GM23338 (cell line): ENCODE measurements at regions not wholly inside any gene's neighbourhood (a gene's known extent, or its start where the extent isn't known, plus 50 kb on each side); places are given as distances from the start of the nearest gene placed in this dataset.

Experiments used
- EZH2 ChIP-seq: fragments of 200-600 bp; sonication (generic); IDR thresholded peaks from one replicate; pipeline ENCODE4 v1.8.0; 2017; ENCODE audit warnings: antibody characterized with exemption, mild to moderate bottlenecking, low read depth; ENCODE audit not compliant: unreplicated experiment
- EZH2phosphoT487 ChIP-seq: fragments of 200-600 bp; sonication (generic); IDR thresholded peaks from one replicate; pipeline ENCODE4 v1.8.1; 2018; ENCODE audit warnings: antibody characterized with exemption; ENCODE audit not compliant: unreplicated experiment
- POLR2AphosphoS5 ChIP-seq: IDR thresholded peaks from 2 replicates; pipeline ENCODE4 v1.6.1; 2016; ENCODE audit warnings: antibody characterized with exemption, low read depth
- ZNF114 ChIP-seq: fragments of 250-450 bp; sonication (Bioruptor Pico); IDR thresholded peaks from 2 replicates; pipeline ENCODE4 v1.5.0; 2020; ENCODE audit warnings: mild to moderate bottlenecking, moderate library complexity
- TF ChIP-seq, protein P1 (sequence below), 2 experiments: fragments of 200-600 bp in 1 of 2; sonication (generic) in 1 of 2; conservative IDR thresholded peaks; 2 replicates each; pipeline versions ENCODE4 v1.5.1 to v1.6.1; 2016 to 2017; ENCODE audit warnings: antibody characterized with exemption in 2 of 2, low read depth in 2 of 2, mild to moderate bottlenecking in 2 of 2, moderate library complexity in 1 of 2

- TF ChIP-seq POLR2AphosphoS5 = no peak
- TF ChIP-seq, protein P1, sequence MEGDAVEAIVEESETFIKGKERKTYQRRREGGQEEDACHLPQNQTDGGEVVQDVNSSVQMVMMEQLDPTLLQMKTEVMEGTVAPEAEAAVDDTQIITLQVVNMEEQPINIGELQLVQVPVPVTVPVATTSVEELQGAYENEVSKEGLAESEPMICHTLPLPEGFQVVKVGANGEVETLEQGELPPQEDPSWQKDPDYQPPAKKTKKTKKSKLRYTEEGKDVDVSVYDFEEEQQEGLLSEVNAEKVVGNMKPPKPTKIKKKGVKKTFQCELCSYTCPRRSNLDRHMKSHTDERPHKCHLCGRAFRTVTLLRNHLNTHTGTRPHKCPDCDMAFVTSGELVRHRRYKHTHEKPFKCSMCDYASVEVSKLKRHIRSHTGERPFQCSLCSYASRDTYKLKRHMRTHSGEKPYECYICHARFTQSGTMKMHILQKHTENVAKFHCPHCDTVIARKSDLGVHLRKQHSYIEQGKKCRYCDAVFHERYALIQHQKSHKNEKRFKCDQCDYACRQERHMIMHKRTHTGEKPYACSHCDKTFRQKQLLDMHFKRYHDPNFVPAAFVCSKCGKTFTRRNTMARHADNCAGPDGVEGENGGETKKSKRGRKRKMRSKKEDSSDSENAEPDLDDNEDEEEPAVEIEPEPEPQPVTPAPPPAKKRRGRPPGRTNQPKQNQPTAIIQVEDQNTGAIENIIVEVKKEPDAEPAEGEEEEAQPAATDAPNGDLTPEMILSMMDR (conservative IDR thresholded peaks at IDR 0.05; ENCODE audit: low read depth in 2 of 2) = no peak
- no peak for TF ChIP-seq EZH2
- TF ChIP-seq ZNF114 (CRISPR knock-in tag) = no peak
- no peak for TF ChIP-seq EZH2phosphoT487
Measured at GRCh38 chr20:6287471-6287870, 164.6 kb upstream of the FERMT1 start.
